ENCODE measurements at regions not wholly inside any gene's neighbourhood (a gene's known extent, or its start where the extent isn't known, plus 50 kb on each side); places are given as distances from the start of the nearest gene placed in this dataset.

- CTCF ChIA-PET, result no interaction called here
- Histone ChIP-seq H3K4me3 (ENCODE audit: low read depth, low read length) (no peak overlapping the region), H3K27ac (ENCODE audit: low read depth, low read length) (no peak overlapping the region), H3K27me3 (ENCODE audit: control insufficient read depth, insufficient read depth, low read length) (no peaks in the 10 kb centered on the region), H3K9me3 (ENCODE audit: control insufficient read depth, insufficient read depth, low read length) (peaks cover 3% of the 10 kb centered on the region; the same call in 1 of the 2 replicates)
- no peak for DNase-seq (ENCODE audit: low read depth, low spot score)
- POLR2A ChIA-PET, result no interaction called here
- TF ChIP-seq CTCF (IDR thresholded peaks at IDR 0.05; ENCODE audit: low read depth, low read length), result no peak
Measured at GRCh38 chr3:2001306-2002108, 97.2 kb upstream of the CNTN4 start.

- no peak for TF ChIP-seq CTCF (IDR thresholded peaks at IDR 0.05; ENCODE audit: low read depth, low read length)
- DNase-seq (ENCODE audit: low read depth, low spot score), result no peak
- H3K27ac ChIP-seq (ENCODE audit: low read depth, low read length), result no peak overlapping the region
- ChIA-PET CTCF (no interaction called here), POLR2A (no interaction called here)
- no peak overlapping the region for H3K4me3 ChIP-seq (ENCODE audit: low read depth, low read length)
- H3K27me3 ChIP-seq (ENCODE audit: control insufficient read depth, insufficient read depth, low read length), result no peaks in the 10 kb centered on the region
- peaks cover 11% of the 10 kb centered on the region for H3K9me3 ChIP-seq (ENCODE audit: control insufficient read depth, insufficient read depth, low read length)
Measured at GRCh38 chr3:2023959-2024358, 74.7 kb upstream of the CNTN4 start.

GRCh38 chr3:2024713-2025112 is 74.0 kb upstream of the CNTN4 start:
- POLR2A ChIA-PET, result no interaction called here

GRCh38 chr3:2029559-2029958 is 69.1 kb upstream of the CNTN4 start:
- Histone ChIP-seq H3K9me3 (ENCODE audit: control insufficient read depth, insufficient read depth, low read length) (peaks cover 11% of the 10 kb centered on the region; the same call in 1 of the 2 replicates), H3K4me3 (ENCODE audit: low read depth, low read length) (no peak overlapping the region), H3K27ac (ENCODE audit: low read depth, low read length) (no peak overlapping the region), H3K27me3 (ENCODE audit: control insufficient read depth, insufficient read depth, low read length) (no peaks in the 10 kb centered on the region)
- CTCF ChIA-PET, result no interaction called here
- POLR2A ChIA-PET, result no interaction called here
- no peak for DNase-seq (ENCODE audit: low read depth, low spot score)
- no peak for TF ChIP-seq CTCF (IDR thresholded peaks at IDR 0.05; ENCODE audit: low read depth, low read length)

More at GRCh38 chr3:2024713-2025112, 74.0 kb upstream of the CNTN4 start:
- H3K27ac ChIP-seq (ENCODE audit: low read depth, low read length), result no peak overlapping the region
- H3K27me3 ChIP-seq (ENCODE audit: control insufficient read depth, insufficient read depth, low read length), result no peaks in the 10 kb centered on the region
- H3K9me3 ChIP-seq (ENCODE audit: control insufficient read depth, insufficient read depth, low read length), result peaks cover 12% of the 10 kb centered on the region
- DNase-seq (ENCODE audit: low read depth, low spot score), result no peak
- CTCF ChIA-PET, result no interaction called here
- no peak for TF ChIP-seq CTCF (IDR thresholded peaks at IDR 0.05; ENCODE audit: low read depth, low read length)
- no peak overlapping the region for H3K4me3 ChIP-seq (ENCODE audit: low read depth, low read length)

- Histone ChIP-seq H3K9me3 (ENCODE audit: control insufficient read depth, insufficient read depth, low read length) (peaks cover 20% of the 10 kb centered on the region), H3K27ac (ENCODE audit: low read depth, low read length) (no peak overlapping the region), H3K27me3 (ENCODE audit: control insufficient read depth, insufficient read depth, low read length) (no peaks in the 10 kb centered on the region), H3K4me3 (ENCODE audit: low read depth, low read length) (no peak overlapping the region)
- ChIA-PET POLR2A (no interaction called here), CTCF (no interaction called here)
- TF ChIP-seq CTCF (IDR thresholded peaks at IDR 0.05; ENCODE audit: low read depth, low read length), result no peak
- no peak for DNase-seq (ENCODE audit: low read depth, low spot score)
Measured at GRCh38 chr3:2036076-2036475, 62.6 kb upstream of the CNTN4 start.
